GM18498 (cell line): ENCODE measurements at regions not wholly inside any gene's neighbourhood (a gene's known extent, or its start where the extent isn't known, plus 50 kb on each side); places are given as distances from the start of the nearest gene placed in this dataset.

Experiments used
- ATAC-seq: cut with Tn5 transposase; IDR thresholded peaks from one replicate; pipeline ENCODE4 v1.9.1; 2021; ENCODE audit warnings: mild to moderate bottlenecking, moderate library complexity; ENCODE audit not compliant: unreplicated experiment

- ATAC-seq = no peak
These were observed 83.9 kb upstream of the DUSP22 start for GRCh38 chr6:208364-208763.

- ATAC-seq = no peak
These were observed 83.3 kb upstream of the DUSP22 start for GRCh38 chr6:208938-209337.

GRCh38 chr6:209432-210103 lies 82.7 kb upstream of the DUSP22 start:
- peak; percentile 75 for ATAC-seq

GRCh38 chr6:210104-210456 lies 82.2 kb upstream of the DUSP22 start:
- ATAC-seq = no peak

GRCh38 chr6:210778-211374 lies 81.4 kb upstream of the DUSP22 start:
- ATAC-seq = no peak

GRCh38 chr6:211871-212497 lies 80.3 kb upstream of the DUSP22 start:
- no peak for ATAC-seq

- ATAC-seq = no peak
These were observed 79.0 kb upstream of the DUSP22 start for GRCh38 chr6:213284-213683.

GRCh38 chr6:214428-214827 lies 77.9 kb upstream of the DUSP22 start:
- ATAC-seq = no peak

- ATAC-seq = no peak
These were observed 76.8 kb upstream of the DUSP22 start for GRCh38 chr6:215335-216034.

GRCh38 chr6:217048-217659 lies 75.1 kb upstream of the DUSP22 start:
- no peak for ATAC-seq

GRCh38 chr6:218153-219018 lies 73.9 kb upstream of the DUSP22 start:
- ATAC-seq = peak; percentile 46

GRCh38 chr6:219019-219570 lies 73.2 kb upstream of the DUSP22 start:
- ATAC-seq = peak; percentile 26

GRCh38 chr6:219641-220198 lies 72.6 kb upstream of the DUSP22 start:
- ATAC-seq = no peak

GRCh38 chr6:220312-220711 lies 72.0 kb upstream of the DUSP22 start:
- no peak for ATAC-seq

GRCh38 chr6:220721-221475 lies 71.4 kb upstream of the DUSP22 start:
- ATAC-seq = no peak

GRCh38 chr6:221531-222349 lies 70.5 kb upstream of the DUSP22 start:
- ATAC-seq = no peak

GRCh38 chr6:222468-222867 lies 69.8 kb upstream of the DUSP22 start:
- no peak for ATAC-seq

- no peak for ATAC-seq
These were observed 69.2 kb upstream of the DUSP22 start for GRCh38 chr6:223136-223535.
